ENCODE measurements at regions not wholly inside any gene's neighbourhood (a gene's known extent, or its start where the extent isn't known, plus 50 kb on each side); places are given as distances from the start of the nearest gene placed in this dataset.

DNA sequence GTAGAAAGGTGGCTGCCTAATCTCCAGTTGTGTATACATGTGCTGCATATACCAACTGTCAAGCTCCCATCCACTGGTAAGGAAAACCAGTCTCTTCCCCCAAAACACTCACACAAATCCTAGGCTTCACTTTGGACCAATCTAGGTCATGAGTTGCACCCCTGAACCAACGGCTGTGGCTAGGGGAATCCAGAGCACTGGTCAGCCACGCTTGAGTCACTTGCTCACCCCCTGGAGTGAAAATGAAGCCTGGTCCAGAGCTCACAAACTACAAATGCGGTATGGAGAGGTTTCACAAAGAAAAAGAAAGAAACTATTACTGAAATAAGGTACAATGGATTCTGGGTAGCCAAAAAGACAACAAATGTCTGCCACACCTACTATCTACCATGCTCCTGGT is 66.1 kb upstream of the NLK start:
- TF ChIP-seq, protein P1, sequence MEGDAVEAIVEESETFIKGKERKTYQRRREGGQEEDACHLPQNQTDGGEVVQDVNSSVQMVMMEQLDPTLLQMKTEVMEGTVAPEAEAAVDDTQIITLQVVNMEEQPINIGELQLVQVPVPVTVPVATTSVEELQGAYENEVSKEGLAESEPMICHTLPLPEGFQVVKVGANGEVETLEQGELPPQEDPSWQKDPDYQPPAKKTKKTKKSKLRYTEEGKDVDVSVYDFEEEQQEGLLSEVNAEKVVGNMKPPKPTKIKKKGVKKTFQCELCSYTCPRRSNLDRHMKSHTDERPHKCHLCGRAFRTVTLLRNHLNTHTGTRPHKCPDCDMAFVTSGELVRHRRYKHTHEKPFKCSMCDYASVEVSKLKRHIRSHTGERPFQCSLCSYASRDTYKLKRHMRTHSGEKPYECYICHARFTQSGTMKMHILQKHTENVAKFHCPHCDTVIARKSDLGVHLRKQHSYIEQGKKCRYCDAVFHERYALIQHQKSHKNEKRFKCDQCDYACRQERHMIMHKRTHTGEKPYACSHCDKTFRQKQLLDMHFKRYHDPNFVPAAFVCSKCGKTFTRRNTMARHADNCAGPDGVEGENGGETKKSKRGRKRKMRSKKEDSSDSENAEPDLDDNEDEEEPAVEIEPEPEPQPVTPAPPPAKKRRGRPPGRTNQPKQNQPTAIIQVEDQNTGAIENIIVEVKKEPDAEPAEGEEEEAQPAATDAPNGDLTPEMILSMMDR (conservative IDR thresholded peaks at IDR 0.05; ENCODE audit: low read length) = no peak
- TF ChIP-seq EZH2phosphoT487 (IDR thresholded peaks at IDR 0.05; ENCODE audit: borderline replicate concordance, low read depth, low read length) = no peak

Data from OCI-LY7 (cell line).